ENCODE measurements at regions not wholly inside any gene's neighbourhood (a gene's known extent, or its start where the extent isn't known, plus 50 kb on each side); places are given as distances from the start of the nearest gene placed in this dataset.

DNA sequence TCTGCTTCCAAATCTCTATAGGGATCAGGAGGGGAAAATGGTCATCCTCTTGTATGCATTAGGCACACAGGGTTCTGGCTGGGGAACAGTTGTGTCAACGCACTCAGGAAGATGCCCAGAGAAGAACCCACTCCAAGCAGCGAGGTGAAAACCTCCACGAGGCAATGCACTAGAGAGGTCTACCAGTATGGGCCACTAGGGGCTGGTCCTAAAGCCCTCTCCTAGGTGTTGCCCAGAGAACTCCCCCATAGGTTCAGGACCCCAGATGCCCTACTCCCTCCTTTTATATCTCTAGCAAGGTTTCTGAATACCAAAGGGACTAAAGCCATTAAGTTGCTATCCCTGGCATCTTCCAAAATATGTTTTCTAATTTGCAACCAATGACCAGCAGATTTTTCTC is 142.7 kb upstream of the NLGN4X start:
- WGBS (ENCODE audit: insufficient coverage, insufficient replicate concordance, low lambda C conversion rate, missing lambda C conversion rate): 41% methylated on average over 3 of the region's 3 CpGs

More for the DNA sequence above, 142.7 kb upstream of the NLGN4X start:
- ChIA-PET SMC1A (ENCODE audit: uncharacterized antibody, unreplicated experiment) (no interaction called here), POLR2A (no interaction called here), RAD21 (ENCODE audit: unreplicated experiment) (no interaction called here), CTCF (interaction anchor here (1.5 kb wide), 1 partner anchor 10 kb away, joined by 3 read pairs; no protein-coding TSS in a partner anchor)
- Histone ChIP-seq H3K27me3 (replicated peaks in 1 of 2; ENCODE audit: control insufficient read depth in 2 of 2, insufficient read depth in 2 of 2, low read length in 1 of 2) (no peaks in the 10 kb centered on the region), H3K4me1 (ENCODE audit: control insufficient read depth, insufficient read depth, low read length) (no peaks in the 10 kb centered on the region), H3K4me2 (ENCODE audit: control insufficient read depth, insufficient read depth) (no peak overlapping the region), H3K9ac (ENCODE audit: control insufficient read depth, insufficient read depth, low read length) (no peak overlapping the region), H4K20me1 (ENCODE audit: control insufficient read depth, insufficient read depth) (no peaks in the 10 kb centered on the region), H3K36me3 (ENCODE audit: control insufficient read depth in 2 of 2, insufficient read depth in 2 of 2, low read length in 1 of 2) (no peaks in the 10 kb centered on the region), H3K27ac (ENCODE audit: control insufficient read depth, insufficient read depth) (no peak overlapping the region), H3K4me3 (no peak overlapping the region), H3K79me2 (ENCODE audit: control insufficient read depth, insufficient read depth, low read length) (no peaks in the 10 kb centered on the region), H3K9me3 (replicated peaks; ENCODE audit: control insufficient read depth, insufficient read depth, low read length) (no peaks in the 10 kb centered on the region), H2AFZ (ENCODE audit: control insufficient read depth, low read depth, low read length) (no peak overlapping the region)
- intact Hi-C loops (cut with micrococcal nuclease; ENCODE audit: unreplicated experiment) (no loop called here), in situ Hi-C loops (cut with MboI) (no loop called here)
- BruUV-seq (replicated peaks): no TSS peak
- DNase-seq (ENCODE audit: low read depth, low spot score): no peak
- FAIRE-seq: no peak
- no peak for ATAC-seq
- TF ChIP-seq, protein P1, sequence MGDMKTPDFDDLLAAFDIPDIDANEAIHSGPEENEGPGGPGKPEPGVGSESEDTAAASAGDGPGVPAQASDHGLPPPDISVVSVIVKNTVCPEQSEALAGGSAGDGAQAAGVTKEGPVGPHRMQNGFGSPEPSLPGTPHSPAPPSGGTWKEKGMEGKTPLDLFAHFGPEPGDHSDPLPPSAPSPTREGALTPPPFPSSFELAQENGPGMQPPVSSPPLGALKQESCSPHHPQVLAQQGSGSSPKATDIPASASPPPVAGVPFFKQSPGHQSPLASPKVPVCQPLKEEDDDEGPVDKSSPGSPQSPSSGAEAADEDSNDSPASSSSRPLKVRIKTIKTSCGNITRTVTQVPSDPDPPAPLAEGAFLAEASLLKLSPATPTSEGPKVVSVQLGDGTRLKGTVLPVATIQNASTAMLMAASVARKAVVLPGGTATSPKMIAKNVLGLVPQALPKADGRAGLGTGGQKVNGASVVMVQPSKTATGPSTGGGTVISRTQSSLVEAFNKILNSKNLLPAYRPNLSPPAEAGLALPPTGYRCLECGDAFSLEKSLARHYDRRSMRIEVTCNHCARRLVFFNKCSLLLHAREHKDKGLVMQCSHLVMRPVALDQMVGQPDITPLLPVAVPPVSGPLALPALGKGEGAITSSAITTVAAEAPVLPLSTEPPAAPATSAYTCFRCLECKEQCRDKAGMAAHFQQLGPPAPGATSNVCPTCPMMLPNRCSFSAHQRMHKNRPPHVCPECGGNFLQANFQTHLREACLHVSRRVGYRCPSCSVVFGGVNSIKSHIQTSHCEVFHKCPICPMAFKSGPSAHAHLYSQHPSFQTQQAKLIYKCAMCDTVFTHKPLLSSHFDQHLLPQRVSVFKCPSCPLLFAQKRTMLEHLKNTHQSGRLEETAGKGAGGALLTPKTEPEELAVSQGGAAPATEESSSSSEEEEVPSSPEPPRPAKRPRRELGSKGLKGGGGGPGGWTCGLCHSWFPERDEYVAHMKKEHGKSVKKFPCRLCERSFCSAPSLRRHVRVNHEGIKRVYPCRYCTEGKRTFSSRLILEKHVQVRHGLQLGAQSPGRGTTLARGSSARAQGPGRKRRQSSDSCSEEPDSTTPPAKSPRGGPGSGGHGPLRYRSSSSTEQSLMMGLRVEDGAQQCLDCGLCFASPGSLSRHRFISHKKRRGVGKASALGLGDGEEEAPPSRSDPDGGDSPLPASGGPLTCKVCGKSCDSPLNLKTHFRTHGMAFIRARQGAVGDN (IDR thresholded peaks at IDR 0.05): no peak
- TF ChIP-seq RFX5 (IDR thresholded peaks at IDR 0.05; ENCODE audit: low read depth, low read length): no peak
- no peak for TF ChIP-seq PML (IDR thresholded peaks at IDR 0.05; ENCODE audit: low read length)
- no peak for TF ChIP-seq MXI1 (IDR thresholded peaks at IDR 0.05; ENCODE audit: low read depth, low read length)
- TF ChIP-seq CEBPB (IDR thresholded peaks at IDR 0.05; ENCODE audit: borderline replicate concordance in 1 of 2, low read depth in 2 of 2, low read length in 2 of 2): no peak
- TF ChIP-seq POLR2AphosphoS2 (IDR thresholded peaks at IDR 0.05; ENCODE audit: low read depth, low read length): no peak
- TF ChIP-seq, protein P2, sequence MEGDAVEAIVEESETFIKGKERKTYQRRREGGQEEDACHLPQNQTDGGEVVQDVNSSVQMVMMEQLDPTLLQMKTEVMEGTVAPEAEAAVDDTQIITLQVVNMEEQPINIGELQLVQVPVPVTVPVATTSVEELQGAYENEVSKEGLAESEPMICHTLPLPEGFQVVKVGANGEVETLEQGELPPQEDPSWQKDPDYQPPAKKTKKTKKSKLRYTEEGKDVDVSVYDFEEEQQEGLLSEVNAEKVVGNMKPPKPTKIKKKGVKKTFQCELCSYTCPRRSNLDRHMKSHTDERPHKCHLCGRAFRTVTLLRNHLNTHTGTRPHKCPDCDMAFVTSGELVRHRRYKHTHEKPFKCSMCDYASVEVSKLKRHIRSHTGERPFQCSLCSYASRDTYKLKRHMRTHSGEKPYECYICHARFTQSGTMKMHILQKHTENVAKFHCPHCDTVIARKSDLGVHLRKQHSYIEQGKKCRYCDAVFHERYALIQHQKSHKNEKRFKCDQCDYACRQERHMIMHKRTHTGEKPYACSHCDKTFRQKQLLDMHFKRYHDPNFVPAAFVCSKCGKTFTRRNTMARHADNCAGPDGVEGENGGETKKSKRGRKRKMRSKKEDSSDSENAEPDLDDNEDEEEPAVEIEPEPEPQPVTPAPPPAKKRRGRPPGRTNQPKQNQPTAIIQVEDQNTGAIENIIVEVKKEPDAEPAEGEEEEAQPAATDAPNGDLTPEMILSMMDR (IDR thresholded peaks at IDR 0.05 in 2 of 3, conservative IDR thresholded peaks at IDR 0.05 in 1 of 3; ENCODE audit: control insufficient read depth in 2 of 3, extremely low read depth in 1 of 3, insufficient read depth in 1 of 3, low read depth in 3 of 3, low read length in 3 of 3): peak in 1 of 3 experiments; percentile 4; a peak in 1 of 6 replicates
- no peak for TF ChIP-seq LARP7 (IDR thresholded peaks at IDR 0.05)
- no peak for TF ChIP-seq BRCA1 (IDR thresholded peaks at IDR 0.05; ENCODE audit: low read depth, low read length)

All from GM12878 (cell line).